Mammary epithelial cell (primary cell): ENCODE measurements at regions not wholly inside any gene's neighbourhood (a gene's known extent, or its start where the extent isn't known, plus 50 kb on each side); places are given as distances from the start of the nearest gene placed in this dataset.

Experiments used
- CTCF ChIP-seq, 2 donors: IDR thresholded peaks in 1 of 2; conservative IDR thresholded peaks in 1 of 2; 2 replicates each; pipeline ENCODE4 v1.5.1; 2011 to 2012; ENCODE audit warnings: inconsistent platforms in 2 of 2, low read length in 2 of 2, mild to moderate bottlenecking in 2 of 2, control low read depth in 1 of 2, low read depth in 1 of 2; ENCODE audit not compliant: insufficient read depth in 1 of 2; ENCODE audit errors: extremely low read depth in 1 of 2
- EZH2 ChIP-seq: IDR thresholded peaks from 2 replicates; pipeline ENCODE4 v1.6.1; 2012; ENCODE audit warnings: low read length, inconsistent platforms, borderline replicate concordance

GRCh38 chr13:31456056-31456455, 256.3 kb downstream of the B3GLCT start:
- no peak for TF ChIP-seq CTCF (conservative IDR thresholded peaks at IDR 0.05 in 1 of 2, IDR thresholded peaks at IDR 0.05 in 1 of 2; ENCODE audit: extremely low read depth in 1 of 2, insufficient read depth in 1 of 2, low read depth in 1 of 2, low read length in 2 of 2)
- no peak for TF ChIP-seq EZH2
